GM18907 (cell line): ENCODE measurements at regions not wholly inside any gene's neighbourhood (a gene's known extent, or its start where the extent isn't known, plus 50 kb on each side); places are given as distances from the start of the nearest gene placed in this dataset.
"Not testable (repeated sequence)": the region's sequence is repeated elsewhere in the genome, so short reads cannot be mapped to it uniquely, and the experiment has no call there.

Experiments
- ATAC-seq: cut with Tn5 transposase; IDR thresholded peaks from one replicate; pipeline ENCODE4 v1.9.1; 2021; ENCODE audit warnings: mild to moderate bottlenecking, moderate library complexity; ENCODE audit not compliant: unreplicated experiment

DNA sequence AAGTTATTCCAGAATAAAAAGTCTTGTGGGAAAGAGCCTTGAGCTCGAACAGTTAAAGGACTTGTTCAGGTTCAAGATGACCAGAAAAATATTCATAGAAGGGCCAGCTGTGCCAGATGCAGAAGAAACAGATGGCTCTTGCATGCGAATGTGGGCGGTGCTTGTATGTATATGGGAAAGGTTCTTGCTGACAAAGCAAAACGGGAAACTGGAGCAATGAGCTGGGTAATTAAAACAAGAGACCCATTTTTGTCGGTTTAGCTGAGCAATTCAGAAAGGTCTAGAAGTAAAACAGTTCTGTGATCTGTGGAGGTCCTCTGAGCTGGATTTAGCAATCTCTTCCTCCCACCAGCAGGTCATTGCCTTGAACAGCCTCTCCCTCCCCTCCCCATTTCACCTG lies 107.2 kb upstream of the MARK1 start:
- no peak for ATAC-seq

DNA sequence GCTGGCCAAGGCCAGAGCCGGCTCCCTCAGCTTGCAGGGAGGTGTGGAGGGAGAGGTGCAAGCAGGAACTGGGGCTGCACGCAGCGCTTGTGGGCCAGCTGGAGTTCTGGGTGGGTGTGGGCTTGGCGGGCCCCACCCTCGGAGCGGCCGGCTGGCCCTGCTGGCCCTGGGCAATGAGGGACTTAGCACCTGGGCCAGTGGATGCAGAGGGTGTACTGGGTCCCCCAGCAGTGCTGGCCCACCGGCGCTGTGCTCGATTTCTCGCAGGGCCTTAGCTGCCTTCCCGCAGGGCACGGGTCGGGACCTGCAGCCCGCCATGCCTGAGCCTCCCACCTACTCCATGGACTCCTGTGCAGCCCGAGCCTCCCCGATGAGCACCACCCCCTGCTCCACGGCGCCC lies 115.6 kb upstream of the MARK1 start:
- ATAC-seq, result not testable (repeated sequence)

DNA sequence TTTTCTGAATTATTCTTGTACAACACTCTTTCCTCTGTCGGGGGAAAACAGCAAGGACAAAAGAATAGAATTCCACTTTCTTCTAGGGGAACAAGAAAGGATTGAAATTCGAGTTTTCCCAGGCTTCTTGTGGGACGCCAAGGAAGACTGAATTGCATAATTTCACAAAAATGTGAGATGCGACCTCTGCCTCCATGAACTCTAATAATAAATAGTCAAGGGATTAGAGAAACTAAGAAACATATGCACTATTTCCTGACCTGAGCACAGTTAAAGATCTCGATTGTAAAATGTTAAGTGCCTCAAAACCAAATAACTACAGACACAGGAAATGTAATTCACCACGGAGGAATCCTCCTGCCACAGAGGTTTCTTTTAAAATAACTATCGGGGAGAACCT lies 117.3 kb upstream of the MARK1 start:
- ATAC-seq, result no peak

DNA sequence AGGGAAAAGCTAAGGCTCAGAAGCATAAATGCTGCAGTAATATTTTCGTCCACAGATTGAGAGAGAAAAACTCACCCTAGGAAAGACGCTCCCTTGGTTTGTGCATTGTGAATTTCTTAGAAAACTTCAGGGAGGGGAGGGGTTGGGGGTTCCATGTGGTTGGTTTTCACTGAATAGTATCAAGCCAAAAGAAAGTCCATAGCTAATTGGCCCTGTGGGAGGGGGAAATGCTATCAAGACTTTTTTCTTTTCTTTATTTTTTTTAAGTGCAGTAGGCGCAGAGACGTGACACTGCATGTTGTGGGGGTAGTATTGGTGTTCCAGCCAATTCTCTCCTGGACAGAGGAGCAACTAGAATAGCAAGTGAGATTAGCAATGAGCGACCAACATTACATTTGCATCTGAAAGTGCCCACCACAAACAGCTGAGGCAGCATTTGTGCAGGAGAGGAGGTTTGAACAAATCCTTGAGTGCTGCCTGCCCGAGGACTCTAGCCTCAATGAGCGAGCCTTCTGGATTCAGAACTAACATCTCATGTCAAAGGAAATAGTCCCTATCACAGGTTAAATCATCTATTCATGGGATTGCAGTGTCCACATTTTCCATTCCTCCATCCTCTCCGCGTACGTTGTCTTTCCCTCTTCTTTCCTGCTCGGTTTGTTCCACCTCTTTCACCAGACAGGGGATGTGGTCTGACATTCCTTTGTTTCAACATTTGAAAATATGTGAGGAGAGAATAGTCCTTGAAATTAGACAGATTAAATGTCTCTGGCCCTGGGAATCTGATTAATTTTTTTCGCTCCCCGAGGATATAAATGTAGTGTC lies 118.0 kb upstream of the MARK1 start:
- no peak for ATAC-seq

DNA sequence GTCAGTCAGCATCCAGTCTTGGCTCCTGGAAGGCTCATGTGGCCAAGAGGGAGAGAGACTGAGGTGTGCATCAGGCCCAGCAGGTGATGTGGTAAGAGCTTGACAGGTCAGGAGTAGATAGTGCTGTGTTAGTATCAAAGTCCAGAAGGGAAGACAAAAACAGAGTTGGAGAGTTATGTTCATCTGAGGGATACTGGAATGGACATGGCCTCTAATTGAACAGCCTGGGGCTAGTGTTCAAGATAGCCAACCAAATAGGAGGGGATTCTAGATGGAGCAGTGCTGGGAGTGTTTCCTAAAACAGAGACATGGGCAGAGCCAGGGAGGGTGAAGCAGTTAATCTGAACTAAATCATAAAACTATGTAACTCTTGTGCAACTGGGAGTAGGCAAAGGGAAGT lies 120.7 kb upstream of the MARK1 start:
- no peak for ATAC-seq

DNA sequence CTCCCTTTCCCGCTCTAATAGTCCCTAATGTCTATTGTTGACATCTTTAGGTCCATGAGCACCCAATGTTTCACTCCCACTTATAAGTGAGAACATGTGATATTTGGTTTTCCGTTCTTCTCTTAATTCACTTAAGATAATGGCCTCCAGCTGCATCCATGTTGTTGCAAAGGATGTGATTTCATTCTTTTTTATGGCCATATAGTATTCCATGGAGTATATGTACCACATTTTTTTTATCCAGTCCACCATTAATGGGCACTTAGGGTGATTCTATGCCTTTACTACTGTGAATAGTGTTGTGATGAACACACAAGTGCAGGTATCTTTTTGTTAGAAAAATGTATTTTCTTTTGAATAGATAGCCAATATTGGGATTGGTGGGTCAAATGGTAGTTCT lies 126.0 kb upstream of the RAB3GAP2 start:
- no peak for ATAC-seq

DNA sequence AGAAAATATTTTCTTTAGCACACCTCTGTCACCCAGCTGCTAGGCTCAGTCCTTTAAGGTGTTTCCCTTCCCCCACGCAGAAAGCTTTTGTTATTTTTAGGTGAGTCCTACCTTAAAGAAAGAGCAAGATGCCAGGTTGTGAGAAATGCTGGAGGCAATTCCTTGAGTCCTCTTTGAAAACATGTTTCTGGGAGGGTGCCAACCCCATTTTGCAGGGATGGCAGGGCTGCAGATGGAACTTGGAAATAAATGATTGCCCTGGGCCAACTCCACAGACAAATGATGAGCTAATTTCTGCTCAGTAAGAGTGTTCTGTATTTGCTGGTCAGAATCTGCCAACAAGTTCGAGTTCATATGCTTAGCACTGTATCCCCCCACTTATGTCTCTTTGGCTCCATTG lies 119.2 kb upstream of the RAB3GAP2 start:
- no peak for ATAC-seq

DNA sequence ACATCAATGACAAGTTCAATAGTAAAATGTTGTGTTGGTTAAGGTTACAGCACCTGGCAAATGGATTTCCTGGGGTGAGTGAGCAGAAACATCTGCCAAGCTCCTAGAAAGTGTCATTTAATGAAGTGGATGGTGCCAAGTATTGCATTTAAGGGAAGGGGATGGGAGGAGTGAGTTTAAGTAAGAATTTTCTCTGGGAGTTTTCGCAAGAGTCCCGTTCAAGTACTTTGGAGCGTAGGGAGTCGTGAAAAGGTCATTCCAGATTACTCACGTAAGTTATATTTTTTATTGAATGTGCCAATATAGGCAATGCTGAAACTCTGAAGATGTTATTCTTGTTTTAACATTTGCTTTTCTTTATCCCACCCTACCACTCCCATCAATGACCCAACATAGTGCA lies 117.4 kb upstream of the RAB3GAP2 start:
- ATAC-seq, result no peak

DNA sequence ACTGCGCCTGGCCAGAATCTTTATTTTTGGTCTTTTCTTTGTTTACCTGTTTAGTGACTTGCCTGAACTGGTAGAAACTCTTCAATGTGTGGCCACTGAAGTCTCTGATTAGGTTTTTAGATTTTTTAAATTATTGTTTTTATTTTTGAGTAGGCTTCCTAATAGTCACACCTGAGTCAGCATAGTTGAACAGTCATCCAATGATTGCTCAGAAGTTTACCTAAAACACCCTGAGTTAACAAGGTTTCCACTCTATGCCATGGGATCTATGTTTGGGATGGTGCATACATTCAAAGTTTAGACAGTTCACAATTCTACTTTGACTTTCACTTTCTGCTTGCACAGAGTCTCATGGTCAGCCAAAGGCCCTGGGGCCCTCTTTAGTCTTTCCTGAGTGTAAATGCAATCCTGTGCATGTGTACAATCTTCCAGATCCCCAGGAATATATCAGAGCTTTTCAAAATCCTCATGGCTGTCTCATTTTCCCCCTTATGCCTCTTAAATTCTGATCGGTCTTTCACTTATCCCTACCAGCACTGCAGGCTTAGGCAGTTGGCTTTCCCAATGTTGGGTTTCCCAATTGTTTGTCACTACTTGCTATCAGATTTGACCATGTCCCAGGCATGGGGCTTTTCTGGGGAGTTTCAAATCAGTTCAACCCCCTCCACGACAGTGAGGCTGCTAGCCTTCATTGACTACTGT lies 114.4 kb upstream of the RAB3GAP2 start:
- ATAC-seq, result no peak

DNA sequence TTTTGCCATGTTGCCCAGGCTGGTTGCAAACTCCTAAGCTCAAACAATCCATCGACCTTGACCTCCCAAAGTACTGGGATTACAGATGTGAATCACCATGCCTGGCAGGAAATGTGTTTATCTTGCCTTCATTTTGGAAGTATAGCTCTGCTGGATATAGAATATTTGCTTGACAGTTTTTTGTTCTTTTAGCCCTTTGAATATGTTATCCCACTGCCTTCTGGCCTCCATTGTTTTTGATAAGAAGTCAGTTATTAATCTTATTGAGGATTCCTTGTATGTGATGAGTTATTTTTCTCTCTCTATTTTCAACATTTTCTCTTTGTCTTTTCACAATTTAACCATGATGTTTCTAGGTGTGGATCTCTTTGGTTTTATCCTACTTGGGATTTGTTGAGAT lies 112.9 kb upstream of the RAB3GAP2 start:
- ATAC-seq, result no peak

DNA sequence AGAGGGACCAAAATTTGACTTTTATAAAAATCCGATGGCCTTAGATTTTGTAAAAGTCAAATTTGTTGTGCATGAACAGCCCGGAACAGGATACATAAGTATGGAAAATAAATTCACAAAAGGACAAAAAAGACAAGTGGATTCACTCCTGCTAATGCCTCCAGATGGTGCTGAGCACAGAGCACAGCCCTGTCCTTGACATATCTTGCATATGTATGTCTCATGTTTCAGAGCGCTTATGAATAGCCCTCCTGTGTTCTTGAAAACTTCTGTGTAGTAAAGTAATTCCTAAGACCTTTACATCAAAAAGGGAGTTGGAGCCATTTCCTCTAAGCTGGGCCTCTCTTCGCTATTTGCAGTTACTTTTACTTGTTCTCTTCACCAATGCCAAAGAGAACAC lies 110.7 kb upstream of the RAB3GAP2 start:
- ATAC-seq, result no peak

DNA sequence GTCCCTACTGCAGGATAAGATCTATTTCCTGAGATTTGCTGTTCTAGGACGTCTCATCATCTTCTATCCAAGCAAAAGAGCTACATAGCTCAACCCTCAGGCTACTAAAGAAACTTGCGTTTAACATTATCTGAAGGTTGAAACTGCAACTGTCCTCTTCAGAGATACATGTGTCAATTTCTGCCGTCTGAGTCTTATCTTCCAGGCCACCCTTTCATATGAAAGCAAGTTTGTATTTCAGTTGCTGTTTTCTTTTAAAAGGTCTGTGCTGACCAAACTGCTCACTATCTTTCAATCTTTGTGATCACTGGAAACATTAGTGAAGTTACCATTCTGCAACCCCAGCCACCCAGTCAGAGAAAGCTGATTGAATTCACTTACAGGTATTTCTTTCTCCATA lies 108.6 kb upstream of the RAB3GAP2 start:
- ATAC-seq, result no peak

DNA sequence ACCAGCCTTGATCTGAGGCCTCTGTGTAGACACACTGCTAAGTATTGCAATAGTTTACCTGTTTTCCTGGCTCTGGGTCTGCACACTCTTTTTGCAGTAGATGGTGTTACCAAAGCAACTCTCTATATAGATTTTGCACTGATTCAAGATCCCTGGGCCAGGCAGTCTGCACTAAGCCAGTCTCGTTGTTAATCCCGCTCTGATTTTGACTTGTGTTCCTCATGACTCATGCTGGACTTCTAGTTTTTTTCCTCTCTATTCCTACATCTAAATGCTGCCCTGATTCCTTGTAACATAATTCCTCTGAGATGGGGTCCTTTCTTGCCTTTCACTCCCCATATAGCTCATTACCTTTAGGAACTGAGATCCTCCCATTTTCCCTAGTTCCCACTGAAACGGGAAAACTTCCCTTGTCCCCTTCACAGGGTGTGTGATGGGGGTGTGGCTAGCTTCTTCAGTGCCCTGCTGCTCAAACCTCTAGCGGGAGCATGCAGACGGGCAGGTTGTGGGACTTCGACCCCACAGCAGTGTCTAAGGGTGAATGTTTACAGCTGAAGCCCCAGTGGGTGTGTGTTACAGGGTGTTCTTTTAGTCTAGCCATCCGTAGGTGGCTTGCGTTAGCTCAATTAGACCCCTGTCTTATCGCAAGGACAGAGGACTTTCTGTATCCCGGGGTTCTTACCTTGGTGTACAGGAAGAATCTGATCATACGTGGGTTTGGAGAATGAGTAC lies 106.5 kb upstream of the RAB3GAP2 start:
- ATAC-seq, result no peak

DNA sequence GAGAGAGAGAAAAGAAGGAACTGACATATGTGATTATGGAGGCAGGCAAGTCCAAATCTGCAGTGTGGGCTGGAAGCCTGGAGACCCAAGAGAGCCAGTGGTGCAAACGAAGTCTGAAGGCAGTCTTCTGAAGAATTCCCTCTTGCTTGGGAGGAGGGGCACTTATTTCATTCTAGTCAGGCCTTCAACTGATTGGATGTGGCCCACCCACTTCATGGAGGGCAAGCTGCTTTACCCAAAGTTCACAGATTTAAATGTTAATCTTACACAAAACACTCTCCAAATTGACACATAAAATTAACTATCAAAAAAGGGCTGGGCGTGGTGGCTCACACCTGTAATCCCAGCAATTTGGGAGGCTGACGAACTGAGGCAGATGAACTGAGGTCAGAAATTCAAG lies 103.5 kb upstream of the RAB3GAP2 start:
- no peak for ATAC-seq

DNA sequence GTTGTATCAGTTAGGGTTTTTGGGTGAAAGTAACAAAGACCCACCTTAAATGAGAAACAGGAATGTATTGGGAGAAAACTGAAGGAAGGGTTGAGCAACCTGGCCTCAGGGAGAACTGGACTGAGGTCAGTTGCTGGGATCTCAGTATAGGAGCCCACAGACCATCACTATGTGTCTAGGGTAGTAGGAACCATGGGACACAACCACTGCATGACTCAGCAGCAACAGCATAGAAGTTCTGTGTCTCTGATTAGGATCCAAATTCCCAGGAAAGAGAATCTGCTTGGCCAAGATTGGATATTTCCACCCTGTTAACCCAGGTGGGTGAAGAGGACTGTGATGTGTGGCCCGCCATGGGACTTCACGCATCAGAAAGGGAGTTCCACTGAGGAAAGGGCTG lies 102.2 kb upstream of the RAB3GAP2 start:
- no peak for ATAC-seq

DNA sequence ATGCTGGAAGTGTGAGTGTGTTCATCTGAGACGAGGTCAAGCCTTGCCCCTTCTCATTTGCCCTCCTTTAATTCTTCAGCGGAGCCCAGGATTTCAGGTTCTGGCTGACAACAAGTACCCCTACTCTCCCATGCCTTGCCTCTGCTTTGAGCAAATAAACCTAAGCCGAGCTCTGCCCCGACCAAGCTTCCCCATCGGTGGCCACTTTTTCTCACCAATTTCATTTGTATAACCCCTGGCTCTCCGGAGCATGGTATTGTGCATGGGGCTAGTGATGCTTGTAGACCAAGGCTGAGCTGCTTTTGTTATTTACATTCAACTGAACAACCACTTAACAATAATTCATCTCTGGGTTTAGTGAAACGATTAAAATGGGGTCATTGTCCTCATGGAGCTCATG lies 100.2 kb upstream of the RAB3GAP2 start:
- ATAC-seq, result no peak

DNA sequence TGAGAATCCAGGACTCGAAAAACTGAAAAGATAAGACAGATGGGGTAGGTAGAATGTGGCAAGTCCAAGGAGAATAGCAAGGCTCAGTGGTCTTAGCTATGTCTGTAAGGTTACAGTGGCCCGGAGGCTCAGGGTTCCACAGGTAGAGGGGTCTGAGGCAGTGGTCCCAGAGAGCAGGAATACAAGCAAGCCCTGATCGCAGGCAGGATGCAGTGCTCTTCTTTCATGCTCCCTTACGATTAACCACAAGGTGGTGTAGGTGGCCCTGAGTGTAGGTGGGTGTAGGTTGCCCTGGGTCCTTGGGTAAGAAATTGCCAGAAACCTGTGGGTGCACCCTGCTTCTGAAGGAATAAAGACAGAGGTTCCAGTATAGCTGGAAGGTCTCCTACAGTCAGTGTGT lies 99.1 kb upstream of the RAB3GAP2 start:
- no peak for ATAC-seq

DNA sequence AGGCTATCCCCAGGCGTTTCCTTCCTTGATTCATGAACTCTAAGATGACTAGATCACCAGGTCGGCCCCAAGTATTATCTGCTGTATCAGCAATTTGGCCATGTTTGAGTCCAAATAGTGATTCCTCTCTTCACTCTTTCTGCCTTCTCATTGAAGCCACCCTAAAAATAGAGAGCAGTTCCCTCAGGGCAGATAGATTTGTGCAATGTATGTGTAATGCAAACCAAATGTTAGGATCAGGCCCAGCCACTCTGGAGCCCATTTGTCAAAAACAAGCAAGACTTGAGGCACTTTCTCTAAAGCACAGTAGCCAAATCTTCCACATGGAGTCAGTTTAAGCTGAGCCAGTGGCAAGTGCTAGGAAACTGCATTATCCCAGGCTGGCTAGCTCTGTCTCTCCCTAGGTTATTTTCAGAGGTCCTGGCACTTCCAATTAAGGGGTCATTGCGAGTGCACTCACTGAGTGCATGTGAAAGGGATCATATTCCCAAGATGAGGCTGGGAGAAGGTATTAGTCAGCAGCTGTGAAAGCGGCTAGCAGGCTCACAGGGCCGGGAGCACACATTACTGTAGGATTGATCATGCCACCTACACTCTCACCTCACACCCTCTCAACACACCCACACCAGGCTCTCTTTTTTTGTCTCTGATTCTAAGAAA lies 97.9 kb upstream of the RAB3GAP2 start:
- no peak for ATAC-seq

DNA sequence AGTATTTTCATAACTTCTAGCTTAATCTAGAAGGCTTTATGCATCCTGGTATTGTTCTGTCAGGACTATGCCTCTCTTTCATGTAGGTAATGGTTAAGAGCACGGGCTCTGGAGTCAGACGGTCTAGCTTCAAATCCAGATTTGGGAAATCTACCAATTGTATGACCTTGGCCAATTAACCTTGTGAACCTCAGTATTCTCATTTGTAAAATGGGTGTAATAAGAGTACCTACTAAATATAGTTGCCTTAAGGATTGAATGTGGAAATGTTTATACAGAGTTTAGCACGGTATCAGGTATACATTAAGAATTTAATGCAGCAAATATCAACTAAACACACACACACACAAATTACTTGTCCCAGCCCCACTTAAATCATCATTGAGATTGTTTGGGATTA lies 97.3 kb upstream of the RAB3GAP2 start:
- ATAC-seq, result no peak

DNA sequence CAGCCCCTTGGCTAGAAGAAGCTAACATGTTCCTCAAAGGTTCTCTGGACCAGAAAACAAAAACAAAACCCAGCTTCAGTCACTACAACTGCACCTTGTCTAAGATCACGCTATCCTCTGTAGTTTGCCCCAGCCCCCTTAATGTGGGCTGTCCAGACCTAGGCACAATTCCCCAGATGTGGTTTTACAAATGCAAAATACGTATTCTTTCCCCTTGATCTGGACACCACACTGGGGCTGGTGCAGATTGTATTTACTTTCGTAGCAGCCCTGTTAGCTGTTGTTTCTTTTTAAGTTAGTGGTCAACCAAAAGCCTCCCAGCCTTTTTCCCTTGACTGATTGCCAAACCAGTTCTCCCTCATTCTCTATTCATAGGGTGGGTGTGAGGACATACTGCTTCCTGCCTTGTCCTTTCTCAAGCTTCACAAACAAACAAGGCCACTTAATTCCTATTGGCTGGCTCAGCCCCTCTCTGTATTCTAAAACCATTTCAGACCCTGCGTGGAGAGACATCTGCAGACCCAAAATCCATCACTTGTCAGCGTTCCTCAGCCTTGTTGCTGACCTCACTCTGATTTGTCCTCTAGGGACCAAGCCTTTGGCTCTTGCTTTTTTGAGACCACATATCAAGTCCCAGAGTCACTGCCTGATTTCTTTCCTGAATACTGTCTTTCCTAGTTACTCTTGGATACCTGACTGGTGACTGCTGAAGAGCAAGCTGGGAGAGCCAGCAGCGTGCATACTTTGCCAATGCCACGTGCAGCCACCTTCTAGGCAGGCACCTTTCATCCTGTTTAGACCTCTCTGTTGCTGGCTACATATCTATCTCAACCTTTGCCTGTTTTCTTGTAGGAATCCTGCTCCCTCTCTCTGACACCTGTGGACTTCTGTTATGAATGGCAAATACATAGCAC lies 96.4 kb upstream of the RAB3GAP2 start:
- no peak for ATAC-seq
